22Rv1 (cell line): ENCODE measurements at regions not wholly inside any gene's neighbourhood (a gene's known extent, or its start where the extent isn't known, plus 50 kb on each side); places are given as distances from the start of the nearest gene placed in this dataset.

Source experiments
- ZFX ChIP-seq: fragments of 450-650 bp; IDR thresholded peaks from 2 replicates; pipeline ENCODE4 v1.6.1; 2017; ENCODE audit warnings: antibody characterized with exemption, borderline replicate concordance
- TF ChIP-seq, protein P1 (sequence below): fragments of 450-650 bp; IDR thresholded peaks from 2 replicates; pipeline ENCODE4 v1.5.1; 2017; ENCODE audit warnings: mild to moderate bottlenecking

DNA sequence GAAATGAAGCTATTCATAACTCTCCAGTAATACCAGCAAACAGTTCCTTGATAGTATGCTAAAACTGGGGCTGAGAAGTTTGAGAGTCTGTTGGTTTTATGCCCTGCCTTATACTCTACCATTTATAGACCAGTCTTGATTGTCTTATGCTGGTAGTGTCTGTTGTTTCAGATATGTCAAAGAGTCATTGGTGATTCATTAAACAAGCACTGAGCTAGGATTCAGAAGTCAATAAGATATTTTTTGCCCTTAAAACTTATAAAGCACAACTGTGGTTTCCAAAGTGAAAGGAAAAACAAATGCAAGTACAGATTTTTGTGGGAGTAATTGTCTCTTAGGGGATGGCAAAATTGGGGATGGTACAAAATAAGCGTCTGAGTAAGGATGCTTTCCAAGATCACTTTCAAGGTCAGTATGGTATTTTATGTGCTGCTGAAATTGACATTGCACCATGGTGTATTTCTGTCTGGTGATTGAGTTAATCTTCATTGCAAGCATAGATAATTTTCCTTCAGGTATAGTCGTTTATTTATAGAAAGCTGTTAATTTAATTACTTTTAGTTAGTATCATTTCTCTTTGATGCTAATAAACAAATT is 289.5 kb upstream of the E2F7 start:
- TF ChIP-seq, protein P1, sequence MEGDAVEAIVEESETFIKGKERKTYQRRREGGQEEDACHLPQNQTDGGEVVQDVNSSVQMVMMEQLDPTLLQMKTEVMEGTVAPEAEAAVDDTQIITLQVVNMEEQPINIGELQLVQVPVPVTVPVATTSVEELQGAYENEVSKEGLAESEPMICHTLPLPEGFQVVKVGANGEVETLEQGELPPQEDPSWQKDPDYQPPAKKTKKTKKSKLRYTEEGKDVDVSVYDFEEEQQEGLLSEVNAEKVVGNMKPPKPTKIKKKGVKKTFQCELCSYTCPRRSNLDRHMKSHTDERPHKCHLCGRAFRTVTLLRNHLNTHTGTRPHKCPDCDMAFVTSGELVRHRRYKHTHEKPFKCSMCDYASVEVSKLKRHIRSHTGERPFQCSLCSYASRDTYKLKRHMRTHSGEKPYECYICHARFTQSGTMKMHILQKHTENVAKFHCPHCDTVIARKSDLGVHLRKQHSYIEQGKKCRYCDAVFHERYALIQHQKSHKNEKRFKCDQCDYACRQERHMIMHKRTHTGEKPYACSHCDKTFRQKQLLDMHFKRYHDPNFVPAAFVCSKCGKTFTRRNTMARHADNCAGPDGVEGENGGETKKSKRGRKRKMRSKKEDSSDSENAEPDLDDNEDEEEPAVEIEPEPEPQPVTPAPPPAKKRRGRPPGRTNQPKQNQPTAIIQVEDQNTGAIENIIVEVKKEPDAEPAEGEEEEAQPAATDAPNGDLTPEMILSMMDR, result no peak
- TF ChIP-seq ZFX, result no peak
